GM06990 (cell line): ENCODE measurements at regions not wholly inside any gene's neighbourhood (a gene's known extent, or its start where the extent isn't known, plus 50 kb on each side); places are given as distances from the start of the nearest gene placed in this dataset.
"Not testable (repeated sequence)": the region's sequence is repeated elsewhere in the genome, so short reads cannot be mapped to it uniquely, and the experiment has no call there.

ENCODE experiments used
- DNase-seq: peaks from one replicate; pipeline ENCODE4 v3.0.0-alpha.2; 2011; ENCODE audit not compliant: insufficient read length; ENCODE audit errors: extremely low read depth
- H3K27me3 ChIP-seq: replicated peaks from 2 replicates; pipeline ENCODE4 v1.6.0; 2011; ENCODE audit warnings: low read length; ENCODE audit not compliant: control insufficient read depth, insufficient read depth
- H3K36me3 ChIP-seq: 2 replicates; pipeline ENCODE4 v1.5.1; 2011; ENCODE audit warnings: low read length; ENCODE audit not compliant: control insufficient read depth, insufficient read depth
- H3K4me3 ChIP-seq: replicated peaks from 2 replicates; pipeline ENCODE4 v1.5.1; 2011; ENCODE audit warnings: low read depth, mild to moderate bottlenecking, control low read depth, low read length
- TF ChIP-seq, protein P1 (sequence below): IDR thresholded peaks from 2 replicates; pipeline ENCODE4 v1.5.1; 2011; ENCODE audit warnings: low read length, control low read depth, mild to moderate bottlenecking, inconsistent platforms; ENCODE audit not compliant: insufficient read depth, poor library complexity, severe bottlenecking

DNA sequence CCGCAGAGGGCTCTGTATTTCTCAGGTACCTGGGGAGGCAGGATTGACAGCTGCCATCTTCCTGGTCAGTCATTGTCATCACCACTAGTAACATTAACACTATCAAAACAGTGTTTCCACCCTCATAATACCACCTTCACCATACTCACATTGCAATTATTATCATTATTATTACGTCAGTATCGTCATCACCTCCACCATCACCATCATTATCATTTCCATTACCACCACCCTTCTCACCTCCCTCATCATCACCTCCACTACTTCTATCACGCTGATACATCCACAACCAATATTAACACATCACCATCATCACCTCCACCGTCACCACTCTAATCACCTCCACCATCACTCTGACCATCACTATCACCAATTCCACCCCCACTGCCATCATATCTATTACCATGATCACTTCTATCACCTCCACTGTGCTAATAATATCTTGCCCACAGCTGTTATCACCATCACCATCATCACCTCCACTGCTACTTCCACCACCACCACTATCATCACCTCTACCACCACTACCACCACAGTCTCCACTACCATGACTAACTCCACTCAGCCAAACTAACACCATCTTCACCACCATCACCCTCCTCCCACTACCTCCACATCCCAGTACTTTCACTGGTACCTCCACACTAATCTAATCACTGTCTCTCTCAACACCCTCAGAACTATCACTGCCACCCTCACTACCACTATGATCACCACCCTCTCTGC is 196.4 kb downstream of the RPS24 start:
- DNase-seq: no peak
- H3K27me3 ChIP-seq: peaks cover 2% of the 10 kb centered on the region
- H3K4me3 ChIP-seq: no peak overlapping the region
- no peaks in the 10 kb centered on the region for H3K36me3 ChIP-seq
- TF ChIP-seq, protein P1, sequence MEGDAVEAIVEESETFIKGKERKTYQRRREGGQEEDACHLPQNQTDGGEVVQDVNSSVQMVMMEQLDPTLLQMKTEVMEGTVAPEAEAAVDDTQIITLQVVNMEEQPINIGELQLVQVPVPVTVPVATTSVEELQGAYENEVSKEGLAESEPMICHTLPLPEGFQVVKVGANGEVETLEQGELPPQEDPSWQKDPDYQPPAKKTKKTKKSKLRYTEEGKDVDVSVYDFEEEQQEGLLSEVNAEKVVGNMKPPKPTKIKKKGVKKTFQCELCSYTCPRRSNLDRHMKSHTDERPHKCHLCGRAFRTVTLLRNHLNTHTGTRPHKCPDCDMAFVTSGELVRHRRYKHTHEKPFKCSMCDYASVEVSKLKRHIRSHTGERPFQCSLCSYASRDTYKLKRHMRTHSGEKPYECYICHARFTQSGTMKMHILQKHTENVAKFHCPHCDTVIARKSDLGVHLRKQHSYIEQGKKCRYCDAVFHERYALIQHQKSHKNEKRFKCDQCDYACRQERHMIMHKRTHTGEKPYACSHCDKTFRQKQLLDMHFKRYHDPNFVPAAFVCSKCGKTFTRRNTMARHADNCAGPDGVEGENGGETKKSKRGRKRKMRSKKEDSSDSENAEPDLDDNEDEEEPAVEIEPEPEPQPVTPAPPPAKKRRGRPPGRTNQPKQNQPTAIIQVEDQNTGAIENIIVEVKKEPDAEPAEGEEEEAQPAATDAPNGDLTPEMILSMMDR: no peak

DNA sequence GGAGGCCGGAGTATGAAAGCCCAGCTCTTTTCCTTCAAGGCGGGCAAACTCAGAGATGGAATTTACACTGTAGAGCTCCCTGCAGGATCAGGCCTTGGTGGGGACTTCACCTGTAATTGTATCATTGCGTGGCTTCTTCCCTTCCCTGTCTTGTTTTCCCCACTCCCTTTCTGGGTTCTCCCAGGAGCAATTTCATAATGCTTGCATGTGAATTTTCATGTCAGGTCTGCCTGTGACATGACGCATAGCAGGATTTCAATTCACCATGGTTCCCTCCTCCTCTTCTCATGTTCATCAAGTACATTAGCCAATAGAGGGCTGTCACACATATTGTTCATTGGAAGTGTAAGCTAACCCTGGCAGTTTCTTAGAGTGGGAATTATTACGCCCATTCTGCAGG is 197.7 kb downstream of the RPS24 start:
- no peaks in the 10 kb centered on the region for H3K36me3 ChIP-seq
- peaks cover 2% of the 10 kb centered on the region for H3K27me3 ChIP-seq
- no peak overlapping the region for H3K4me3 ChIP-seq
- TF ChIP-seq, protein P1: no peak
- DNase-seq: no peak

DNA sequence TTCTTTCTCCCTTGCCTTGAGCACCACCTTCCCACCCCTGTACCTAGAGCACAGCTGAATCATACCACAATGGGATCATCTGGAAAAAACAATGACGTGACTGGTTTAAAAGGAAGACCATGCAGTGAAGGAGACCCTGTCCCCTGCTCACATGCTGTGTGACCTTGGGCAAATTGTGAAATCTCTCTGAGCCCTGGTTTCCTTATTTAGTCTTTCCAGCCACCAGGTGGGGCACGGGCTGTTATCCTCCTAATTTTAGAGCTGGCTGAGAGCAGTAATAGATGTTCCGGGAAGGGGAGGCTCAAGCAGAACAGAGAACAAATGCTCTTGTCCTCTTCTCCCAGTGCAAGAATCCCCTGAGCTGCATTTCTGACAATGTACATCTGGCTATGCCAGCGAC is 198.3 kb downstream of the RPS24 start:
- DNase-seq: no peak
- TF ChIP-seq, protein P1: no peak
- peaks cover 2% of the 10 kb centered on the region for H3K27me3 ChIP-seq
- H3K4me3 ChIP-seq: no peak overlapping the region
- H3K36me3 ChIP-seq: no peaks in the 10 kb centered on the region

DNA sequence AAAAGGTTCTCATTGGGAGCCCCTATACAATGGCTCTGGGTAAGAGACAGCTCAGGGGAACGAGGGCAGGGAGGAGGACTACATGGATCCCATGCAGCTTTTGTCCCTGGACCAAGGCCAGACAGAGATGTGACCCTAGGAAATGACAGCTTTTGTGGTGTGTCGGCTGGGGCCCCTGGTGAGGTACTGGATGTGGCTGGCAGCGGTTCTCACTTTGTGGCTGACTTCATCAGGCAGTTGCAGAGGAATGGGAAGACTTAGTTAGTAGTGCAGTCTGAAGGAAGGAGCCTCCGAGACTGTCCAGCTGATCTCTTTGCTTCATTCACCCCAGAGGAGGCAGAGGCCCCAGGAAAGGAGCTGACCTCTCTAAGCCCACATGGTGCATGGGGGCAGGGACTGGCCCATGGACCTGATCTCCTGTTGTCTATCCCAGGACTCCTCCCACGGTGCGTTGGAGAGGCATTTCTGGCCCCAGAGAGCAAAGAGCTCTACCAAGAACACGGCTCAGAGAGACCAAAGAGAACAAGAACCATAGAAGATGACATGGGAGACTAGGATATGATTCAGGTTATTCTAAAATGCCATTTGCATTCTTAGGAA is 202.9 kb downstream of the RPS24 start:
- DNase-seq: no peak
- Histone ChIP-seq H3K4me3 (no peak overlapping the region), H3K36me3 (no peaks in the 10 kb centered on the region), H3K27me3 (no peaks in the 10 kb centered on the region; the same call in 1 of the 2 replicates)
- TF ChIP-seq, protein P1: no peak

DNA sequence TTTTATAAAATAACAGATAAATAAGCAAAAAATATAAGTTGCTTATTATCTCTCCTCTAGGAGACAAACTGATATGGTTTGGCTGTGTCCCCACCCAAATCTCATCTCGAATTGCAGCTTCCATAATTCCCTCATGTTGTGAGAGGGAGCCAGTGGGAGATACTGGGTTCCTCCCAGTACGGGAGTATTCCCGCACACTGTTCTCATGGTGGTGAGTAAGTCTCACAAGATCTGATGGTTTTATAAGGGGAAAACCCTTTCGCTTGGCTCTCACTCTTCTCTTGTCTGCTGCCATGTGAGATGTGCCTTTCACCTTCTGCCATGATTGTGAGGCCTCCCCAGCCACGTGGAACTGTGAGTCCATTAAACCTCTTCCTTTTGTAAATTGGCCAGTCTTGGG is 204.3 kb downstream of the RPS24 start:
- not testable (repeated sequence) for H3K36me3 ChIP-seq, DNase-seq, H3K4me3 ChIP-seq, H3K27me3 ChIP-seq

DNA sequence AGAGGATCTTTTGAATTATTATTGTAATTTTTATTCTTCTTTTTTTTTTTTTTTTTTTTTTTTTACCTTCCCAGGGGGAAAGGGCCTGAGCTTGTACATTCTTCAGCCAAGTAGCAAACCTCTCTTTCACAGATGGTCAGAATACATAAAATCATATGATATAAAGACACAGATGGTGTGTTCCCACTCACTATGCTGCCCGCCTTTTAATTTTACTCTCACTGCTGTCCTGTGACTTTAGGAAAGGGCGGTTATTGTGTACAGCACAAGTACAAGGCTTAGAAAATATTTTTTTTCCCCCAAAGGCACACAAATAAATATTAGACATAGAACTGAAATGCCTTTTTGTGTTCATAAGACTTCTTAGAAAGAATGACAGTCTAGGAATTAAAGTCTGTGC is 213.6 kb downstream of the RPS24 start:
- Histone ChIP-seq H3K27me3 (no peaks in the 10 kb centered on the region; the same call in 1 of the 2 replicates), H3K36me3 (no peaks in the 10 kb centered on the region), H3K4me3 (no peak overlapping the region)
- no peak for DNase-seq
- TF ChIP-seq, protein P1: no peak
